Epidermal melanocyte (primary cell): ENCODE measurements at regions not wholly inside any gene's neighbourhood (a gene's known extent, or its start where the extent isn't known, plus 50 kb on each side); places are given as distances from the start of the nearest gene placed in this dataset.

Experiments used
- DNase-seq: peaks from one replicate; pipeline ENCODE4 v3.0.0; 2011; ENCODE audit warnings: low spot score; ENCODE audit not compliant: insufficient read length

GRCh38 chr11:104830508-104830907, 67.8 kb downstream of the CASP12 start:
- no peak for DNase-seq

- no peak for DNase-seq
Measured at GRCh38 chr11:104830080-104830479, 68.2 kb downstream of the CASP12 start.

GRCh38 chr11:104826772-104827171, 71.5 kb downstream of the CASP12 start:
- no peak for DNase-seq

GRCh38 chr11:104823657-104824056, 74.6 kb downstream of the CASP12 start:
- DNase-seq: no peak

- no peak for DNase-seq
Measured at GRCh38 chr11:104820431-104820830, 77.8 kb downstream of the CASP12 start.

- no peak for DNase-seq
Measured at GRCh38 chr11:104819603-104820002, 78.7 kb downstream of the CASP12 start.

- DNase-seq: no peak
Measured at GRCh38 chr11:104819107-104819506, 79.2 kb downstream of the CASP12 start.

GRCh38 chr11:104817973-104818372, 80.3 kb downstream of the CASP12 start:
- DNase-seq: no peak

GRCh38 chr11:104813532-104813931, 84.7 kb downstream of the CASP12 start:
- no peak for DNase-seq

- DNase-seq: no peak
Measured at GRCh38 chr11:104812103-104812788, 86.0 kb downstream of the CASP12 start.

- no peak for DNase-seq
Measured at GRCh38 chr11:104803776-104804175, 94.5 kb downstream of the CASP12 start.

- no peak for DNase-seq
Measured at GRCh38 chr11:104799251-104799650, 99.0 kb downstream of the CASP12 start.

GRCh38 chr11:104798789-104799188, 99.5 kb downstream of the CASP12 start:
- DNase-seq: no peak

- no peak for DNase-seq
Measured at GRCh38 chr11:104796301-104796700, 102.0 kb downstream of the CASP12 start.

- no peak for DNase-seq
Measured at GRCh38 chr11:104795501-104796213, 102.6 kb downstream of the CASP12 start.

GRCh38 chr11:104792861-104793260, 105.4 kb downstream of the CASP12 start:
- no peak for DNase-seq

GRCh38 chr11:104791896-104792295, 106.4 kb downstream of the CASP12 start:
- no peak for DNase-seq

- no peak for DNase-seq
Measured at GRCh38 chr11:104784684-104785460, 113.4 kb downstream of the CASP12 start.

GRCh38 chr11:104783241-104783640, 115.0 kb downstream of the CASP12 start:
- no peak for DNase-seq

GRCh38 chr11:104782377-104782754, 115.9 kb downstream of the CASP12 start:
- no peak for DNase-seq

GRCh38 chr11:104781719-104782376, 116.4 kb downstream of the CASP12 start:
- no peak for DNase-seq

- no peak for DNase-seq
Measured at GRCh38 chr11:104781037-104781436, 117.2 kb downstream of the CASP12 start.
